RWPE1 (cell line): ENCODE measurements at regions not wholly inside any gene's neighbourhood (a gene's known extent, or its start where the extent isn't known, plus 50 kb on each side); places are given as distances from the start of the nearest gene placed in this dataset.

Experiments used
- CTCF ChIA-PET: fragments of 350-600 bp; sonication (Branson Sonifier 250); formaldehyde crosslinking; extraction: SDS; loops from one replicate; lab custom pipeline; 2021; lab: Yijun Ruan, JAX
- POLR2A ChIA-PET: fragments of 400-600 bp; formaldehyde crosslinking; extraction: SDS; loops from one replicate; lab custom pipeline; 2020; ENCODE audit warnings: antibody characterized with exemption; ENCODE audit not compliant: low non-redundant PET; lab: Yijun Ruan, JAX
- DNase-seq: peaks from one replicate; pipeline ENCODE4 v3.0.0; 2012; ENCODE audit warnings: low spot score
- H3K27ac ChIP-seq: fragments of 450-650 bp; 2 replicates; pipeline ENCODE4 v1.5.1; 2017
- CTCF ChIP-seq: fragments of 450-650 bp; conservative IDR thresholded peaks from 2 replicates; pipeline ENCODE4 v1.5.1; 2017; ENCODE audit warnings: low read depth, mild to moderate bottlenecking

- ChIA-PET POLR2A (no interaction called here), CTCF (no interaction called here)
- H3K27ac ChIP-seq, result no peak overlapping the region
- no peak for DNase-seq
- no peak for TF ChIP-seq CTCF
Measured at GRCh38 chr1:63051356-63051755, 267.4 kb downstream of the ATG4C start.

- H3K27ac ChIP-seq, result no peak overlapping the region
- CTCF ChIA-PET, result no interaction called here
- no peak for DNase-seq
- POLR2A ChIA-PET, result no interaction called here
- TF ChIP-seq CTCF, result no peak
Measured at GRCh38 chr1:63051886-63052285, 268.0 kb downstream of the ATG4C start.

GRCh38 chr1:63054184-63054583 lies 268.2 kb upstream of the FOXD3 start:
- POLR2A ChIA-PET, result no interaction called here
- CTCF ChIA-PET, result no interaction called here

DNA sequence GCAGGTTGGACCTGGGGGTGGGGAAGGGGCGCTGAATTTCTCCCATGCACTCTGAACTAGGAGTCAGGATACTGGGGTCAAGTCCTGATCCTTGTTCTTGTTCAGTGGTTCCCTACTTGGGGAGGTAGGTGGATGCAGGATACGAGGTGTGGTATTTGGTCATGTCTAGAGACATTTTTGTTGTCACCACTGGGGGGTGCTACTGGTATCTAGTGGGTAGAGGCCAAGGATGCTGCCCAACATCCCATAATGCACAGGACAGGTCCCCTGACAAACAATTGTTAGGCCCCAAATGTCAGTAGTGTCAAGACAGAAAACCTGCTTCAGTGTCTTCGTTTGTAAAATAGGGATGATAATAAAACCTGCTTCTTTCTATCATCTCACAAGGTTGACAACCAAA lies 259.0 kb upstream of the FOXD3 start:
- no peak for TF ChIP-seq CTCF
- DNase-seq, result no peak
- no peak overlapping the region for H3K27ac ChIP-seq
- ChIA-PET CTCF (no interaction called here), POLR2A (no interaction called here)

More at GRCh38 chr1:63054184-63054583, 268.2 kb upstream of the FOXD3 start:
- no peak for TF ChIP-seq CTCF
- DNase-seq, result no peak
- H3K27ac ChIP-seq, result no peak overlapping the region

DNA sequence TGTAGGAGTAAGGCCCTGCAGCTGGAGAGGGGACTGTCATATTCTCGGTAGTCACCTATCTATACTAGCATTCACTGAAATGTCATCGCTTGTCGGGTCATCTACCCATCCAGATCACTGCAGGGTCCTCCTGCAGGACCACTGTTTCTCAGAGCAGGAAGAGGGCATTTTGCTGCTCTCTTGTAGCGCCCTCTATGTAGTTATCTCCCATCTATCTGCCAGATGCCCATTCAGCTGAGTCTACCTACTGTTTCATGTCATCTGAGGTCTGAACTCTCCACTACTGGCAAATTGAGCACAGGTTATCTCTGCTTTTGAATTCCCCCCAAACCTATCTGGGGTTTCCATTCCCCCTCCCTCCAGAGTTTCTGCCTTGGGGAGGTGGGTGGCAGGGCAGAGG lies 258.2 kb upstream of the FOXD3 start:
- no peak for TF ChIP-seq CTCF
- DNase-seq, result no peak
- ChIA-PET POLR2A (no interaction called here), CTCF (no interaction called here)
- H3K27ac ChIP-seq, result no peak overlapping the region

DNA sequence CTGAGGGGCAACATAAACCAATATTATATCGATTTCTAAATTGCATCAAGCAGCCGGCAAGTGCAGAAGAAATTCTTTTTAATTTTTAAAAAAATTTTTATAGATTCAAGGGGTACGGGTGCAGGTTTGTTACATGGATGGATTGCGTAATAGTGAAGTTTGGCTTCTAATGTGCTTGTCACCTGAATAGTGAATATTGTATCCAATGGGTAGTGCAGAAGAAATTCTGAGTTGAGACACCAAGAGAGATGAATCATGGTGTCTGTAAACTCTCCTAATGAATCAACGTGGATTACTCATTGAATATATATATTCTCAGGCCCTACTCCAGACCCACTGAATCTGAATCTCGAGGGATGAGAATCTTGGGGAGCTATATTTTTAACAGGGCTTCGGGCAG lies 253.7 kb upstream of the FOXD3 start:
- no peak for TF ChIP-seq CTCF
- no peak overlapping the region for H3K27ac ChIP-seq
- CTCF ChIA-PET, result interaction anchor here (0.6 kb wide), 1 partner anchor 45 kb away, joined by 6 read pairs; no protein-coding TSS in a partner anchor
- peak; percentile 20 for DNase-seq
- POLR2A ChIA-PET, result no interaction called here

DNA sequence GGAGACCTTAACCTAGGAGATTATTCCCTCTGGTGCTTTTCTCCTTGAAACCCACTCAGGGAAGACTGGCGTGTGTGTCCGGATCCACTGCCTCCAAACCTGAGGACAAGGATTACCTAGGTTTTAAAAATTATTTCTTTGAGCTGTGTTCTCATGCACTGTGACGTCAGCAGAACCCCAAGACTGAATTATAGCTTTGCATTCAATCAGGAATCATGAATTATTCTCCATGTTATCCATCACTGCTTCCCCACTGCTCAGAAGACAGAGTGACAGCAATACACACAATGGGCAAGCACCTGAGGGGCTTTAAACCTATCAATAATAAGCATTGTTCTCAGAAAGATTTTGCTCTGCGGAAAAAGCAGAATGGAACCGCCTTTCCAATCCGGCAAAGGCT lies 253.2 kb upstream of the FOXD3 start:
- no peak for DNase-seq
- no peak for TF ChIP-seq CTCF
- H3K27ac ChIP-seq, result no peak overlapping the region
- ChIA-PET POLR2A (no interaction called here), CTCF (interaction anchor here (0.6 kb wide), 1 partner anchor 45 kb away, joined by 6 read pairs; no protein-coding TSS in a partner anchor)
